Ishikawa (cell line): ENCODE measurements at regions not wholly inside any gene's neighbourhood (a gene's known extent, or its start where the extent isn't known, plus 50 kb on each side); places are given as distances from the start of the nearest gene placed in this dataset.

ENCODE experiments used
- CEBPB ChIP-seq: IDR thresholded peaks from 2 replicates; pipeline ENCODE4 v1.6.1; 2012
- CREB1 ChIP-seq: IDR thresholded peaks from 2 replicates; pipeline ENCODE4 v1.6.1; 2012; ENCODE audit warnings: low read depth
- EGR1 ChIP-seq: IDR thresholded peaks from 2 replicates; pipeline ENCODE4 v1.6.1; 2012
- EP300 ChIP-seq: IDR thresholded peaks from 2 replicates; pipeline ENCODE4 v1.6.1; 2012; ENCODE audit warnings: borderline replicate concordance
- FOXM1 ChIP-seq: IDR thresholded peaks from 2 replicates; pipeline ENCODE4 v1.6.1; 2012; ENCODE audit warnings: low read depth, borderline replicate concordance
- MAX ChIP-seq: IDR thresholded peaks from 2 replicates; pipeline ENCODE4 v1.6.1; 2012
- NFIC ChIP-seq: IDR thresholded peaks from 2 replicates; pipeline ENCODE4 v1.6.1; 2012
- RAD21 ChIP-seq: IDR thresholded peaks from 2 replicates; pipeline ENCODE4 v1.6.1; 2012; ENCODE audit warnings: low read depth
- REST ChIP-seq: IDR thresholded peaks from 2 replicates; pipeline ENCODE4 v1.6.1; 2012; ENCODE audit warnings: low read depth, mild to moderate bottlenecking
- TAF1 ChIP-seq: IDR thresholded peaks from 2 replicates; pipeline ENCODE4 v1.6.1; 2012; ENCODE audit warnings: low read depth, mild to moderate bottlenecking
- TCF12 ChIP-seq: IDR thresholded peaks from 2 replicates; pipeline ENCODE4 v1.6.1; 2012; ENCODE audit warnings: low read depth
- TEAD4 ChIP-seq: IDR thresholded peaks from 2 replicates; pipeline ENCODE4 v1.6.1; 2012
- USF1 ChIP-seq: IDR thresholded peaks from 2 replicates; pipeline ENCODE4 v1.6.1; 2012
- YY1 ChIP-seq: IDR thresholded peaks from 2 replicates; pipeline ENCODE4 v1.6.1; 2012; ENCODE audit warnings: low read depth
- ZBTB7A ChIP-seq: IDR thresholded peaks from 2 replicates; pipeline ENCODE4 v1.6.1; 2012; ENCODE audit warnings: low read depth

- no peak for TF ChIP-seq CEBPB
- no peak for TF ChIP-seq TCF12
- TF ChIP-seq USF1, result no peak
- TF ChIP-seq EP300, result no peak
- TF ChIP-seq RAD21, result no peak
- no peak for TF ChIP-seq NFIC
- no peak for TF ChIP-seq TEAD4
- TF ChIP-seq FOXM1, result no peak
- no peak for TF ChIP-seq MAX
- TF ChIP-seq REST, result no peak
- TF ChIP-seq EGR1, result no peak
- no peak for TF ChIP-seq TAF1
- no peak for TF ChIP-seq ZBTB7A
- no peak for TF ChIP-seq YY1
- TF ChIP-seq CREB1, result no peak
These were observed 411.2 kb upstream of the PIK3C3 start for GRCh38 chr18:41543815-41544214.

GRCh38 chr18:41540237-41540871, 414.7 kb upstream of the PIK3C3 start:
- TF ChIP-seq TCF12, result no peak
- TF ChIP-seq NFIC, result no peak
- no peak for TF ChIP-seq ZBTB7A
- TF ChIP-seq TAF1, result no peak
- no peak for TF ChIP-seq USF1
- TF ChIP-seq RAD21, result no peak
- no peak for TF ChIP-seq REST
- TF ChIP-seq CREB1, result no peak
- TF ChIP-seq YY1, result no peak

- TF ChIP-seq RAD21 (no peak), USF1 (no peak), ZBTB7A (no peak), YY1 (no peak), EP300 (no peak), CREB1 (no peak), TCF12 (no peak), TAF1 (no peak), EGR1 (no peak)
These were observed 416.3 kb upstream of the PIK3C3 start for GRCh38 chr18:41538751-41539150.

GRCh38 chr18:41537666-41538065, 417.4 kb upstream of the PIK3C3 start:
- no peak for TF ChIP-seq MAX
- TF ChIP-seq RAD21, result no peak
- TF ChIP-seq REST, result no peak
- no peak for TF ChIP-seq ZBTB7A
- no peak for TF ChIP-seq TCF12
- TF ChIP-seq EGR1, result no peak
- TF ChIP-seq CEBPB, result no peak
- no peak for TF ChIP-seq FOXM1
- TF ChIP-seq TAF1, result no peak
- TF ChIP-seq YY1, result no peak
- no peak for TF ChIP-seq TEAD4
- no peak for TF ChIP-seq EP300
